IMR-90 (cell line): ENCODE measurements at regions not wholly inside any gene's neighbourhood (a gene's known extent, or its start where the extent isn't known, plus 50 kb on each side); places are given as distances from the start of the nearest gene placed in this dataset.

ENCODE experiments used
- ATAC-seq: fragments of 200-7000 bp; cut with Tn5 transposase; 2 replicates; pipeline ENCODE4 v1.9.1; 2020; ENCODE audit warnings: low read depth, mild to moderate bottlenecking, moderate library complexity
- BruUV-seq: library from RNA; stranded (reverse); fragments of 400-500 nt; replicated peaks from 2 replicates; lab custom pipeline; 2021; lab: Mats Ljungman, UMichigan
- CTCF ChIA-PET: fragments of 300-600 bp; formaldehyde crosslinking; extraction: SDS; loops from one replicate; lab custom pipeline; 2021; ENCODE audit warnings: antibody characterized with exemption; lab: Yijun Ruan, JAX
- POLR2A ChIA-PET: fragments of 300-600 bp; sonication (Branson Sonifier 250); formaldehyde crosslinking; loops from one replicate; lab custom pipeline; 2022; ENCODE audit warnings: antibody characterized with exemption; ENCODE audit not compliant: unreplicated experiment; lab: Charles Lee
- DNase-seq: peaks from one replicate; pipeline ENCODE4 v3.0.0; 2013
- H2AFZ ChIP-seq: replicated peaks from 2 replicates; pipeline ENCODE3; 2013; ENCODE audit warnings: low read length, mild to moderate bottlenecking; ENCODE audit not compliant: poor library complexity
- H2AK5ac ChIP-seq: 2 replicates; pipeline ENCODE4 v1.6.1; 2013; ENCODE audit warnings: low read depth, low read length, inconsistent platforms
- H2AK9ac ChIP-seq: replicated peaks from 2 replicates; pipeline ENCODE3; 2013; ENCODE audit warnings: mild to moderate bottlenecking, low read depth, low read length, moderate library complexity; ENCODE audit not compliant: poor library complexity
- H2BK120ac ChIP-seq: 2 replicates; pipeline ENCODE4 v1.6.1; 2013; ENCODE audit warnings: low read depth, low read length, inconsistent platforms
- H2BK15ac ChIP-seq: 3 replicates; pipeline ENCODE4 v1.6.1; 2013; ENCODE audit warnings: low read depth, low read length, inconsistent platforms
- H2BK20ac ChIP-seq: 2 replicates; pipeline ENCODE4 v1.6.1; 2013; ENCODE audit warnings: low read depth, mild to moderate bottlenecking, inconsistent platforms, low read length, moderate library complexity
- H2BK5ac ChIP-seq: 2 replicates; pipeline ENCODE4 v1.6.1; 2013; ENCODE audit warnings: mild to moderate bottlenecking, low read depth, low read length, inconsistent platforms; ENCODE audit not compliant: poor library complexity, severe bottlenecking
- H3K14ac ChIP-seq: replicated peaks from 2 replicates; pipeline ENCODE4 v1.6.1; 2013; ENCODE audit warnings: low read depth, low read length, inconsistent platforms
- H3K18ac ChIP-seq: 2 replicates; pipeline ENCODE4 v1.6.1; 2013; ENCODE audit warnings: low read depth, low read length, control low read depth
- H3K23ac ChIP-seq: 2 replicates; pipeline ENCODE4 v1.6.1; 2013; ENCODE audit warnings: low read depth, low read length, inconsistent platforms
- H3K27ac ChIP-seq: 2 replicates; pipeline ENCODE4 v1.5.1; 2013; ENCODE audit warnings: mild to moderate bottlenecking, control low read depth, low read length; ENCODE audit not compliant: insufficient read depth
- H3K27me3 ChIP-seq: 2 replicates; pipeline ENCODE4 v1.6.1; 2013; ENCODE audit warnings: low read length; ENCODE audit not compliant: control insufficient read depth, insufficient read depth
- H3K36me3 ChIP-seq: 2 replicates; pipeline ENCODE4 v1.6.1; 2013; ENCODE audit warnings: low read length, mixed read lengths; ENCODE audit not compliant: control insufficient read depth, insufficient read depth
- H3K4ac ChIP-seq: 2 replicates; pipeline ENCODE4 v1.6.1; 2013; ENCODE audit warnings: low read depth, low read length, inconsistent platforms
- H3K4me1 ChIP-seq: 2 replicates; pipeline ENCODE4 v1.6.1; 2013; ENCODE audit warnings: low read length, mixed read lengths; ENCODE audit not compliant: control insufficient read depth, insufficient read depth
- H3K4me2 ChIP-seq: 2 replicates; pipeline ENCODE4 v1.6.1; 2013; ENCODE audit warnings: low read depth, mild to moderate bottlenecking, control low read depth, low read length, moderate library complexity
- H3K4me3 ChIP-seq: 2 replicates; pipeline ENCODE4 v1.5.1; 2013; ENCODE audit warnings: low read depth, mild to moderate bottlenecking, control low read depth, low read length, moderate library complexity; ENCODE audit not compliant: insufficient read depth
- H3K56ac ChIP-seq: 2 replicates; pipeline ENCODE4 v1.6.1; 2013; ENCODE audit warnings: low read length, inconsistent platforms; ENCODE audit not compliant: insufficient read depth; ENCODE audit errors: extremely low read depth
- H3K79me1 ChIP-seq, 2 experiments: 2 replicates each; pipeline ENCODE4 v1.6.1; 2013; ENCODE audit warnings: low read length in 2 of 2, inconsistent platforms in 1 of 2, low read depth in 1 of 2
- H3K9ac ChIP-seq: 2 replicates; pipeline ENCODE4 v1.6.1; 2013; ENCODE audit warnings: low read depth, low read length, control low read depth
- H3K9me1 ChIP-seq: 2 replicates; pipeline ENCODE4 v1.6.1; 2013; ENCODE audit warnings: low read length, inconsistent platforms; ENCODE audit not compliant: insufficient read depth
- H3K9me3 ChIP-seq: 2 replicates; pipeline ENCODE4 v1.6.1; 2013; ENCODE audit warnings: low read length; ENCODE audit not compliant: control insufficient read depth, insufficient read depth
- H4K20me1 ChIP-seq: 2 replicates; pipeline ENCODE4 v1.6.1; 2013; ENCODE audit warnings: low read length, inconsistent platforms; ENCODE audit not compliant: insufficient read depth
- H4K5ac ChIP-seq: 2 replicates; pipeline ENCODE4 v1.6.1; 2013; ENCODE audit warnings: mild to moderate bottlenecking, low read depth, low read length, control low read depth
- H4K8ac ChIP-seq, 2 experiments: 2 replicates each; pipeline ENCODE4 v1.6.1; 2013; ENCODE audit warnings: low read depth in 2 of 2, low read length in 2 of 2, control low read depth in 1 of 2, inconsistent platforms in 1 of 2
- H4K91ac ChIP-seq: 2 replicates; pipeline ENCODE4 v1.6.1; 2013; ENCODE audit warnings: low read depth, low read length, inconsistent platforms; ENCODE audit not compliant: insufficient read depth
- BHLHE40 ChIP-seq: fragments of 150-350 bp; IDR thresholded peaks from 2 replicates; pipeline ENCODE4 v1.6.1; 2016; ENCODE audit warnings: mild to moderate bottlenecking, low read depth, low read length
- NFE2L2 ChIP-seq: fragments of 150-350 bp; IDR thresholded peaks from 2 replicates; pipeline ENCODE4 v1.6.1; 2016; ENCODE audit warnings: low read depth, mild to moderate bottlenecking, low read length
- RCOR1 ChIP-seq: IDR thresholded peaks from 2 replicates; pipeline ENCODE4 v1.6.1; 2012; ENCODE audit warnings: mild to moderate bottlenecking, low read length, improper control_type of control experiment; ENCODE audit not compliant: insufficient replicate concordance
- RFX5 ChIP-seq: IDR thresholded peaks from 2 replicates; pipeline ENCODE4 v1.8.0; 2012; ENCODE audit warnings: low read depth, mild to moderate bottlenecking, low read length, moderate library complexity
- WGBS, 2 experiments: methylation state at CpG; one replicate each; pipeline versions ENCODE4 v1.1.5 to v1.1.7; 2013; ENCODE audit warnings: missing lambda C conversion rate in 2 of 2; ENCODE audit not compliant: insufficient read length in 1 of 2; ENCODE audit errors: extremely low coverage in 2 of 2; 5-methylcytosine and 5-hydroxymethylcytosine counted together
- dilution Hi-C: fragments of 300-500 bp; cut with HindIII; formaldehyde crosslinking; loops from one replicate; pipeline ENCODE4 v1.14.3; 2018; ENCODE audit warnings: low sequenced_read_pairs; ENCODE audit not compliant: unreplicated experiment
- in situ Hi-C: fragments of 300-500 bp; cut with MboI; formaldehyde crosslinking; loops from 3 replicates; pipeline ENCODE4 v1.14.3; 2019; ENCODE audit warnings: low sequenced_read_pairs, inconsistent platforms, mixed read lengths
- intact Hi-C: fragments of 100-400 bp; cut with micrococcal nuclease; formaldehyde crosslinking; loops from 2 replicates; pipeline ENCODE4 v1.10.0; 2022

- H3K36me3 ChIP-seq: no peaks in the 10 kb centered on the region
- H4K5ac ChIP-seq: no peak overlapping the region
- no peak overlapping the region for H3K27ac ChIP-seq
- no peak overlapping the region for H3K23ac ChIP-seq
- ATAC-seq (no peak), DNase-seq (no peak)
- no peak overlapping the region for H2BK20ac ChIP-seq
- H3K27me3 ChIP-seq: no peaks in the 10 kb centered on the region
- H3K18ac ChIP-seq: no peak overlapping the region
- TF ChIP-seq NFE2L2 (no peak), RFX5 (no peak), BHLHE40 (no peak), RCOR1 (no peak)
- no TSS peak for BruUV-seq
- POLR2A ChIA-PET: no interaction called here
- H3K9ac ChIP-seq: no peak overlapping the region
- H3K4me2 ChIP-seq: no peak overlapping the region
- no peaks in the 10 kb centered on the region for H3K9me1 ChIP-seq
- peaks cover 52% of the 10 kb centered on the region for H3K9me3 ChIP-seq
- 41% methylated on average over 3 of the region's 8 CpGs; no CpG with 5 or more reads in 1 of the 2 experiments for WGBS, 2 experiments
- intact Hi-C loops (no loop called here), dilution Hi-C loops (no loop called here), in situ Hi-C loops (no loop called here)
- H2BK120ac ChIP-seq: no peak overlapping the region
- no peak overlapping the region for H4K91ac ChIP-seq
- H3K4me1 ChIP-seq: no peaks in the 10 kb centered on the region
- no peak overlapping the region for H2BK5ac ChIP-seq
- H2AK9ac ChIP-seq: no peak overlapping the region
- H3K79me1 ChIP-seq: no peaks in the 10 kb centered on the region
- no peak overlapping the region for H2BK15ac ChIP-seq
- H2AK5ac ChIP-seq: no peak overlapping the region
- H4K20me1 ChIP-seq: no peaks in the 10 kb centered on the region
- no peak overlapping the region for H3K4me3 ChIP-seq
- CTCF ChIA-PET: no interaction called here
- H3K56ac ChIP-seq: no peak overlapping the region
- no peak overlapping the region for H2AFZ ChIP-seq
- H3K4ac ChIP-seq: no peak overlapping the region
- H3K14ac ChIP-seq: no peak overlapping the region
- no peak overlapping the region for H4K8ac ChIP-seq
Measured at GRCh38 chr11:134499990-134500389, 87.9 kb upstream of the B3GAT1 start.
